Dedifferentiated amniotic fluid mesenchymal stem cell (primary cell): ENCODE measurements at regions not wholly inside any gene's neighbourhood (a gene's known extent, or its start where the extent isn't known, plus 50 kb on each side); places are given as distances from the start of the nearest gene placed in this dataset.
"Not testable (repeated sequence)": the region's sequence is repeated elsewhere in the genome, so short reads cannot be mapped to it uniquely, and the experiment has no call there.

Experiments
- DNase-seq: peaks from one replicate; pipeline ENCODE4 v3.0.0-alpha.2; 2016; ENCODE audit errors: extremely low spot score

DNA sequence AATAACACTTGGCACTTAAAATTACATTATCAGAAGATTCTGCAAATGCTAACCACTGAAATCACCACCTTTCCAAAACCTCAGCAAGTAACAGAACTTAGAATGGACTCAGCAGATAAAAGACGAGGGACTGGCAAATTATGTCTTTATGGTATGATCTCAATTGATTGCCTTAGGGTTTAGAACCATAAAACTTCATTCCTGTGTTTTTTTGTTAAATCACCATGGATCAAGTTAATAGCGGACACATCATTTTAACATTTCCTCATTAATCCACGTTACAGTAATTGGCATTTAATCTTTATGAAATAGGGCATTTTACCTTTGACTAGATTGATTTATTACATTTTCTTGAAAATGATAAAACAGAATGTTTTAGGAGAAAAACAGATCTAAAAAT lies 2070.3 kb downstream of the PCDH9 start:
- no peak for DNase-seq

DNA sequence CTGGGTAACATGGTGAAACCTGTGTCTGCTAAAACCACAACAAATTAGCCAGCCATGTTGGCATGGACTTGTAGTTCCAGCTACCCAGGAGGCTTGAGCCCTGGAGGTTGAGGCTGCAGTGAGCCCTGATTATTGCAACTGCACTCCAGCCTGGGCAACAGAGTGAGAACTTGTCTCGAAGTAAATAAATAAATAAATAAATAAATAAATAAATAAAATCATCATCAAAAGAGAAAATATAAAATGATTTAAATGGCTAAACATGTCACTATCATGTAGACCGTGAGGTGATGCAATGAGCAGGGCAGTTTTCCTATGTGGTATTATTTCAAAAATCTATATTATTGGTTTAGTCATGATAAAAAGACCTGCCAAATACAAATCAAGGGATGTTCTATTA lies 2074.3 kb downstream of the PCDH9 start:
- DNase-seq = no peak

DNA sequence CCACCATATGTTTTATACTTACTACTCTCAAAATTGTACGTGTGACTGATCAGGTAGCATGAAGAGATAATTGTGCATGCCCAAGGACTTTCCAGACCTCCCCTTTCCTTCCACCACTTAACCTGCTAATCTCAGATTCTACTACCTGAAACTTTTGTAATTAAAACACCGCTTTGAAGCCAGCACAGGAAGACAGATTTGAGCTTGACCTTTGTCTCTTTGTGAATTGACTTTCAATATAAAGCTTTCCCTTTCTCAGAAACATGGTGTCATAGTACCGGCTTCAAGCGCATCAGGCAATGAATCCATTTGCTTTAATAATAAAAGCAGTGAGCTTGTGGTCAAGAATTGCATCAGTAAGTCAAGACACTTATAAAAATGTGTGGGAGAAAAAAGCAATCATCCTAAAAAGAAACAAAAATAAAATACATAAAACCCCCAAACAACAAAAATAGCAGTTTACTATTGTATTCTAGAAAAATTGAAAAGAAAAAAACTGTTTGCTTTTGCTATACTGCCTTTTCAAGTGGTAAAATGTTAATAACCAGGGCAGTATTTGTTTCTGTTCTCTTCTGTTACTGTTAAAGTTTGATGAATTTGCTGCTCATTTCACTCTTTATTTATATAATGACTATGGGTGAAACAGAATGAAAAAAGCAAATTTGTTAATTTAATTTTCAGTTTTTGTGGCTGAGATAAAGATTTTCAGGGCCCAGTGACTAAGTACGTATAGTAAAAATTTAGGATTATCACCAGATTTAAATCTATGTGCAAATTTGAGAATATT lies 2075.3 kb downstream of the PCDH9 start:
- DNase-seq = no peak

DNA sequence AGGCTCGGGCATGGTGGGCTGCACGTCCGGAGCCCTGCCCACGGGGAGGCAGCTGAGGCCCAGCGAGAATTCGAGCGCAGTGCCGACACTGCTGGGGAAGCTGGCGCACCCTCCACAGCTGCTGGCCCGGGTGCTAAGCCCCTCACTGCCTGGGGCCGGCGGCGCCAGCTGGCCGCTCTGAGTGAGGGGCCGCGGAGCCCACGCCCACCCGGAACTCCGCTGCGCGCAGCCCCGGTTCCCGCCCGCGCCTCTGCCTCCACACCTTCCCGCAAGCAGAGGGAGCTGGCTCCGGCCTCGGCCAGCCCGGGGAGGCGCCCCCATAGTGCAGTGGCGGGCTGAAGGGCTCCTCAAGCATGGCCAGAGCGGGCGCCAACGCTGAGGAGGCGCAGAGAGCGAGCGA lies 2080.4 kb downstream of the PCDH9 start:
- no peak for DNase-seq

DNA sequence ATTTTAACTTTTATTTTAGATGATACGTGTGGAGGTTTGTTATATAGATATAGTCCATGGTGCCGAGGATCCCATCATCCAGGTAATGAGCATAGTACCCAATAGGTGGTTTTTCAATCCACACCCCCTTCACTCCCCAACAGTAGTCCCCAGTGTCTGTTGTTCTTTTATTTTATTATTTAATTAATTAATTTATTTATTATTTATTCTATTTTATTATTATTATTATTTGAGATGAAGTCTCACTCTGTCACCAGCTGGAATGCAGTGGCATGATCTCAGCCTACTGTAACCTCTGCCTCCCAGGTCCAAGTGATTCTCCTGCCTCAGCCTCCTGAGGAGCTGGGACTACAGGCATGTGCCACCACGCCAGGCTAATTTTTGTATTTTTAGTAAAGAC lies 2086.2 kb downstream of the PCDH9 start:
- no peak for DNase-seq

DNA sequence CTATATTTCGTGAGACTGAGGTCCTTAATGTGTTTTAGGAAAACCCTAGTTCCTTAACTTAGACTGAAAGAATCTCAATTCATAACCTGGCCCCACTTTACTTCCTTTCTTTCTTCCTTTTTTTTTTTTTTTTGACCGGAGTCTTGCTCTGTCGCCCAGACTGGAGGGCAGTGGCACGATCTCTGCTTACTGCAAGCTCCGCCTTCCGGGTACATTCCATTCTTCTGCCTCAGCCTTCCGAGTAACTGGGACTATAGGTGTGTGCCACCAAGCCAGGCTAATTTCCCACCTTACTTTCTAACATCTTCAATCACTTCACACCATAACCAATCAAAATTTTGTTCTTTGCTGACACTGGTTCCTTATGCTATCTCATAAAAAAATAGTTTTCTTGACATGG lies 2097.0 kb downstream of the PCDH9 start:
- no peak for DNase-seq

DNA sequence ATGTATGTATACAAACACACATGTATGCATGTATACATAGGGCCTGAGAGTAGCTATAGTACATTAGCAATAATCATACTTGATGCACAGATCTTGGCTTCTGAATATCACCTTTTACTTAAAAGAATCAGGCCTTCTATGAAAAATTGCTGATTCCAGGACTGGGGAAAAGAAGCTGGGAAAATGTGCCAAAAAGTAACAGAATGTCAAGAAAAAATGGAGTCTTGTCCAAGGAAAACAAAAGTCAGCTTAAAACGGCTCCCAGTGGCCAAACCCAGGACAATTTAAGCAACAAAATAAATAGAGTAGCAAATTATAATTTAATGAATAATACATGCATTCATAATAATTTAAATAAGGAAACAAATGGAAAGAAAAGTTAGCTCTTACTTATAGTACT lies 2104.9 kb downstream of the PCDH9 start:
- DNase-seq = peak; percentile 16

DNA sequence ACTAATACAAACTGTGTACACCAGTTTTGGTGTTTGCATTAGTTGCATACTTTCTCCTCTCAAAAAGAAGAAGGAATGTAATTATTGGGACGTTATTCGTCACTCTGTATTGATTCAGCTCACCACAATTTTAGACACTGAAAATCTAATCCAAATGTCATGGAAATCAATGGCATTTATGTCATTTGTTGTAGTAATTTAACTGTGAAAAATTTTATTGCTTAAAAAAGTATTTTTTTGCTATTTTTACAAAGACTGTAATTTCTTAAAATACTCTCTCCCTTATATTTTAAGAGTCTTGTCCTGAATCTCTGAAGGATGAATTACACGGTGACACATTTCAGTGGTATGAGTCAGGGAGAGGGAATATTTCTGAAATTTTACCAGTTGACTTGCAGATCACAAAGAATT lies 2117.6 kb downstream of the PCDH9 start:
- DNase-seq = no peak

DNA sequence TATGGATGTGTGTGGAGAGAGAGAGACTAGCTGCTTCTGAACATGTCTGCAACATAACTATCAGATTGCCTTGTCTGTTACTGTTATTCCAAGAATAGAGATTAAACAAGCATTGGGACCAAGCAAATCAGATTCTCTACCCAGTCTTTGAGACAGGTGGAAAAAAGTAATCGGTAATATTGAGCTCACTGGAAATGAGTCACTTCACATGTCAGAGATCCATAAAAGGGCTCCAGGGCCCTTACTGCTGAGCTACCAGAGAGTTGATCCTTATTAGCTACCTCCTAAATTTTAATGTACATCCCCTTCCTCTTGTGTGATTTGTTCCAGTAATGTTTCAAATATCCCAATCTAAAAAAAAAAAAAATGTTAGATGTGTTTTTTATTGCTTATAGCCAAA lies 2118.0 kb downstream of the PCDH9 start:
- no peak for DNase-seq

DNA sequence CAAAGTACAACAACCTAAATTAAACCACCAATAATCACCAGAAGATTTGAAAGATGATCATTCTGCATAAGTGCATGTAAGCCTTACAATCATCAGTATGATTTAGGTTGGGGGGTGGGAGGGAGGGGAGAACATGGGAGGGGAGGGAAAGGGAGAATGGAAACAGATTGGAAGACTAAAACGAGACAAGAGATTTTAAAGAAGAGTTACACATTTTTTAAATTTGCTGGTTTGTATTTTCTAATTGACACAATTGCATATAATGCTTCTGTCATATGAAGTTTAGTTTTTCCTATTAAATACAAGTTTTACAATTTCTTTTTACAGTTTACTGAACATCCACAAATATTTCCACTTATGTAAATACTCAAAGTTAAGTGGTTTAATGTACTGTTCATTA lies 2118.9 kb downstream of the PCDH9 start:
- no peak for DNase-seq

DNA sequence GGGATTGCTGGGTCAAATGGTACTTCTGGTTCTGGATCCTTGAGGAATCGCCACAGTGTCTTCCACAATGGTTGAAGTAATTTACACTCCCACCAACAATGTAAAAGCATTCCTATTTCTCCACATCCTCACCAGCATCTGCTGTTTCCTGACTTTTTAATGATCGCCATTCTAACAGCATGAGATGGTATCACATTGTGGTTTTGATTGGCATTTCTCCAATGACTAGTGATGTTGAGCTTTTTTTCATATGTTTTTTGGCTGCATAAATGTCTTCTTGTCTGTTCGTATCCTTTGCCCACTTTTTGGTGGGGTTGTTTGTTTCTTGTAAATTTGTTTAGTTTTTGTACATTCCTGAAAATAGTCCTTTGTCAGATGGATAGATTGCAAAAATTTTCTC lies 2125.7 kb downstream of the PCDH9 start:
- not testable (repeated sequence) for DNase-seq

DNA sequence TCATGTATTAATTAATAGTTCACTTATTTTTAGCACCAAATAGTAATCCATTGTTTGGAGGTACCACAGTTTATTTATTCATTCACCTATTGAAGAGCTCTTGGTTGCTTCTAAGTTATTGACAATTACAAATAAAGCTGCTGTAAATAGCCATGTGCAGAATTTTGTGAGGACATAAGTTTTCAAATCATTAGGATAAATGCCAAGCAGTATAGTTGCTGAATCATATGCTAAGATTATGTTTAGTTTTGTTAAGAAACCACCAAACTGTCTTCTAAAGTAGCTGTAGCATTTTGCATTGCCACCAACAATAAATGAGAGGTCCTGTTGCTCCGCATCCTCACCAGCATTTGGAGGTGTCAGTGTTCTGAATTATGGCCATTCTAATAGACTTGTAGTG lies 2126.8 kb downstream of the PCDH9 start:
- DNase-seq = no peak

DNA sequence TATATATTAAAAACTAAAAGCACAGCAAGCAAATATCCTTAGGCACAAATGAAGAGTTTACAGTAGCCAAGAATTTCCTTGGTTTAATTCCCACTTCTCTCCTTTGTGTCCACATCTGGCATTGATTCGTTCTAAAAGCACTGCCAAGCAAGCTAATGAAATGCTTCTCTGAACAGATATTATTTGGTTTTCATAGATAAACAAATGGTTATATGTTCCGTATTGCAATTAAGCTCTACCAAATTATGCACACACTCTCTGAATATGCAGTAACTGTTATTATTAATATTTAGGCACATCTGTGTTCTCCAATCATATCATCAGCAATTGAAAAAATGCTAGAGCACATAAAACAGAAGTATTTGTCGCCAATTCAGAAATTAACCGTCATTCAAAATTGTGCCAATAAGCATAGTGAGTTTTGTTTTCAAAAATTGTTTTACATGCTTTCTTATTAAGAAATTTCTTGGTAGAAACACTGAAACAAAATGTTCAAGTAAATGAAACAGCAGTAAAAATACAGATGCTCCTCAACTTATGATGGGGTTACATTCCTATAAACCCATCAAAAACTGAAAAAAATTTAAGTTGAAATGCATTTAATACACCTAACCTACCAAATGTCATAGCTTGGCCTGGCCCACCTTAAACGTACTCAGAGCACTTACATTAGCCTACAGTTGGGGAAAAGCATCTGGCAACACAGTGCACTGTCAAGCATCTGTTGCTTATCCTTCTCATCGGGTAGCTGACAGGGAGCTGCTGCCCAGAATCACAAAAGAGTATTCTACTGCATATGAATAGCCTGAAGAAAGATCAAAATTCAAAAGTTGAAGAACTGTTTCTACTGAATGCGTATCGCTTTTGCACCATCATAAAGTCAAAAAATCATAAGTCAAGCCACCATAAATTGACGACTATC lies 2134.7 kb downstream of the PCDH9 start:
- no peak for DNase-seq

DNA sequence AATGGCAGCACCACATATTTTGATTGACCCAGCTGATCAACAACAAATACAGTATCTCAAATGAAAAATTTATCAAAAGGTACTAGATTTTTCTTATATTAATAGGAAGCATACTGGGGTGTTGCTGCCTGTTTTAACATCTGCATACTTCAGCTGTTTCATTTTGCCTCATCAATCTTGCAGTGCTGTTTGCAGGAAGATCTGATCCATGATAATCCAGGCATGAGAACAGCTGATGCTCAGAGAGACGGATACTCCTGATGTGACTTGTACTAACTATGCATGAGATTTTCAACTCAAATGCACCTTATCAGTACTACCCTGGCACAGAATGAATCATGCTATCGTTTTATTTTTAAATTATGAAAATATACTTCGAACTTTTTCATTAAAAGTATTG lies 2136.8 kb downstream of the PCDH9 start:
- no peak for DNase-seq

DNA sequence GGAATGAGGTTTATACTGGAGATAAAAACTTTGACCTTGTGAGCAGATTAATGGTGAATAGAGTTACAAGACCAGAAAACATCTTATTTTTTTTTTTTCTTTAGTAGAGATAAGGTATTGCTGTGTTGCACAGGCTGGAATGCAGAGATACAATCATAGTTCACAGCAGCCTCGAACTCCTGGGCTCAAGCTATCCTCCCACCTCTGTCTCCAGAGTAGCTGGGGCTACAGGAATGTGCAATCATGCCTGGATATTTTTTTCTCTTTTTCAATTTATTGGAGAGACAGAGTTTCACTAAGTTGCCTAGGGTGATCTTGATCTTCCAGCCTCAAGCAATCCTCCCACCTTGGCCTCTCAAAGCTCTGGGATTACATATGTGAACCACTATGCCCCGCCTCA lies 2139.1 kb downstream of the PCDH9 start:
- DNase-seq = no peak

DNA sequence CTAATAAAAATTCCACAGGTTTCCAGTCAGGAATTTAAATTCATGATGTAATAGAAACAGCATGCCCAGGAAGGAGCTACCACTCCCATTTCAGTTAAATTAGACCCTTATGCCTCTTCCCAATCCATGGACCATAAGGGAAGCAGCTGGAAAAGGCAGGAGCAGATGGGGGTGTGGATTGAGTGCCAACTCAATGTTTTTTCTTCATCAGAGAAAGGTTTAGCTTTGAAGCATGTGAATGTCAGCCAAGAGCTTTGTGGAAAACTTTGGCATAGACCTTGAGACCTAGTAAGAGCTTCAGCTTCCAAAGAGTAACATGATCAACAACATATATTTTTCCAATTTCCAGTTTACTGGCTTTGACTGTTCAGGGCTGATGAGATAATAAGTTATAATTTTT lies 2139.9 kb downstream of the PCDH9 start:
- peak; percentile 46 for DNase-seq

DNA sequence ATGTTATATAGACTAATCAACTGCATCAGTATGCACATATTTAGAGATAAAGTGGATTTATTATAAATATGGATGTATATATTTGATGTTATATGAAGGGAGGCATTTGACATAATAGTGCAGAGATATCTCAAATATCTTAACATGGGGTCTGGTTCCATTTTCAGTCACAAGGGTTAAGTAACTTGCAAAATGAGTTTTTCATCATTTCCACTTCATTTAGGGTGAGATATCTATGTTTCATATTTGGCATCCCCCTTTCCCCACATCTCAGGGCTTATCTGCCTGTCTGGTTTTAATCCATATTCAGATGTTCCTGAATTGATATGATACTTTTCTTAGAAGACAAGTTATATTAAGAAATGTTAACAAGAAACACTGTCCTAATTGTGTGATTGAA lies 2141.2 kb downstream of the PCDH9 start:
- no peak for DNase-seq

DNA sequence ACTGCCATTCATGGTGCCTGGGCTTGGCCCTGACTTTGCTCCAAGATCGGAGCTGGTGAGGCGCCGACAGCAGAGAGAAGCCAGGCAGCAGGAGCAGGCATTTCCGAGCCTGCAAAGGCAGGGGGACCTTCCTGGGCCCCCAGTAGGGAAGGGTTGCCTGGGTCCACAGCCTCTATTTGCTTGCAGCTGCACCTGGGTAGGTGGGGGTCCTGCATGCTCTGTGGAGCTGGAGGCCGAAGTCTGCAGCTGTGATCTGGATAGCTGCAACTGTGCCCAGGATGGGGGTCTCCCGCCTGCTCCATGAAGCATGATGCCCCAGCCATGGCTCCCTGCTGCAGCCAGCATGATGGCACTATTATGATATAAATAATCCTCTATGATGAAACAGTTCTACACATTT lies 2144.2 kb downstream of the PCDH9 start:
- no peak for DNase-seq

DNA sequence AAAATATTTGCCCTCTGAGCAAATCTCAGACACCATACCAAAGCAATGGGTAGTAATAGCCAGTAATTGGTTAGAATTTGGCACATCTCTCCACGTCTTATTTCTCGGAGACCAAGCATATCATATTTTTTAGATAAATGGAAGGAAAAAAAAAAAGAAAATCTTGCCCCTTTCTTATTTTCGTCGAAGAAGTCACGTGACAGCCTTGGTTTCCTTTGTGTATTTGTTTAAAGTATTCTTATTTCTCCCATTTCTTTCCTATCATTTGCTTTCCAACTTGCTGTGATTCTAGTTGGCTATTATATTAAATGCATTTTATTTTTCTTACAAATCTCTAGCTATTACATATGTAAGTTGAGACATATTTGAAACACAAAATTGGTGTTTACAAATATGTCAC lies 2155.9 kb downstream of the PCDH9 start:
- no peak for DNase-seq

DNA sequence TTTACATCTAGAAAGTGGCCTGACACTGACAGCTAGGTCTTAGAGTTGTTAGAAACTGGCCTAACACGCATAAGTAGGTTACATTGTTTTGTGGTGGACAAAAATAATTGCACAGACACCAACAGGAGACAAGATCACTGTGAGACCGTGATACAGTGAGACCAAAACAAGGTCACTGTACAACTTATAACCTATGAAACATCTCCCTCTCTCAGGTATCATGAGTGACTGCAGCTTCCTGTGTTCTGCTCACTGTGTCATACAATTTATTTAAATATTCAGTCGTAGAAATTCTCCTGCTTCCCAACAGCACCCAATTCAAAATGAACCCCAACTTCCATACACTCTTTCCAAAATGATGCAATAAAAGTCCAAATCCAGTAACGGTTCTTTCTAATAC lies 2165.2 kb downstream of the PCDH9 start:
- DNase-seq = no peak

DNA sequence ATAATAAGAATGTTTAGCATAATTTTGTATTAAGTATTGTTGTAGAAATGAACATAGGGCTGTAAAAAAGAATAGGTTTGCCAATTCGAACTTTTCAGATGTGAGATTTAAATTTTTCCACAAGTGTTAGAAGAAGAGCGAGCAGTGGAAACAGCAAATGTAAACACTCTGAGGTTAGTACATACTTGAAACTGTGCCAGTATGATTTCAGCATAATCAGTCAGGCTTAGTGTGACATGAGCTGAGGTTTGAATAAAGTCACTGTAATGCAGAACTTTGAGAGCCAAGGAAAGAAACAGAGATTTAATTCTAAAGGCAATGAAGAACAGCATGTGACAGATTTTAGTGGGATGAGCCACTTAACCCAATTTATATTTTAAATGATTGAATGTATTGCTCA lies 2166.4 kb downstream of the PCDH9 start:
- DNase-seq = peak; percentile 31

DNA sequence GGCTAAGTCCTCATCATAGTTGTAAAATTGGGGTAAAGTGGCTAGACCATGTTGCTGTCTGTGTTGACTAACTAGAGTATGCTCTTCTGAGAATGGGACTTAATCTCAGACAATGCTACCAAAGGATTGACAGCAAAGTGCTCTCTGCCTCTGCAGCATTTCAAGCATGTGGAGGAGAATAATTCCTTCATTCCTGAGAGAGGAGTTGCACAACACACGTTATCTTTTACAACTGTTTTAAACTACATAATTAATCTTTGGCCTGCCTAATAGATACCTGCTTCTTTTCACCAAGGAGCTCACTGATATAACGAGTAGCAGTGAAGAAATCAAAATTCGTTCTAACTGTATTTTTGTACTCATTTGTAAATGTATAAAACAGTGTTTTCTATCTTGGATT lies 2172.2 kb downstream of the PCDH9 start:
- DNase-seq = no peak

DNA sequence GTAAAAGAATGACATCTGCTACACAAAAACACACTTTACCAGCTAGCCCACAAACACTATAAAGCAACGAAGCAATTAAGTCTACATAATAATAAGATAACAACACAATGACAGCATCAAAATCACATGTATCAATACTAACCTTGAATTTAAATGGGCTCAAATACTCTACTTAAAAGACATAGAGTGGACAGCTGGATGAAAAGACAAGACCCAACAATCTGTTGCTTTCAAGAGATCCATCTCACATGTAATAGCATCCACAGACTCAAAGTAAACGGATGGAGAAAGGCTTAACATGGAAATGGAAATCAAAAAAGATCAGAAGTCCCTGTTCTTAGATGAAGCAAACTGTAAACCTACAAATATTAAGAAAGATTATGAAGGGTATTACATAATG lies 2175.9 kb downstream of the PCDH9 start:
- DNase-seq = no peak
